KMS-11 (cell line): ENCODE measurements at regions not wholly inside any gene's neighbourhood (a gene's known extent, or its start where the extent isn't known, plus 50 kb on each side); places are given as distances from the start of the nearest gene placed in this dataset.

Experiments used
- H2AFZ ChIP-seq: fragments of 200-600 bp; sonication (generic); 2 replicates; pipeline ENCODE4 v1.6.1; 2016; ENCODE audit warnings: antibody characterized with exemption, mixed run types, low read depth
- H3K27ac ChIP-seq: fragments of 200-600 bp; sonication (generic); 2 replicates; pipeline ENCODE4 v1.6.1; 2016; ENCODE audit warnings: mild to moderate bottlenecking, mixed run types
- H3K27me3 ChIP-seq: fragments of 200-600 bp; sonication (generic); 2 replicates; pipeline ENCODE4 v1.6.1; 2017; ENCODE audit warnings: mild to moderate bottlenecking, low read depth, mixed run types, moderate library complexity; ENCODE audit not compliant: insufficient read depth
- H3K36me3 ChIP-seq: fragments of 200-600 bp; sonication (generic); 2 replicates; pipeline ENCODE4 v1.6.1; 2017; ENCODE audit warnings: mild to moderate bottlenecking, mixed run types; ENCODE audit not compliant: insufficient read depth
- H3K4me1 ChIP-seq: fragments of 200-600 bp; sonication (generic); 2 replicates; pipeline ENCODE4 v1.6.1; 2016; ENCODE audit warnings: mild to moderate bottlenecking, low read depth, mixed run types; ENCODE audit not compliant: poor library complexity, severe bottlenecking
- H3K4me2 ChIP-seq: fragments of 200-600 bp; sonication (generic); 2 replicates; pipeline ENCODE4 v1.7.0; 2016; ENCODE audit warnings: mild to moderate bottlenecking, mixed run types
- H3K4me3 ChIP-seq: fragments of 200-600 bp; sonication (generic); IDR thresholded peaks from 2 replicates; pipeline ENCODE4 v1.6.1; 2017; ENCODE audit warnings: low read depth, low read length, mixed read lengths; ENCODE audit not compliant: insufficient read depth
- H3K79me2 ChIP-seq: fragments of 200-600 bp; sonication (generic); 2 replicates; pipeline ENCODE4 v1.6.1; 2016; ENCODE audit warnings: low read depth, mixed run types; ENCODE audit not compliant: insufficient read depth
- H3K9ac ChIP-seq: fragments of 200-600 bp; sonication (generic); 2 replicates; pipeline ENCODE4 v1.6.1; 2016; ENCODE audit warnings: mild to moderate bottlenecking, mixed run types
- H4K20me1 ChIP-seq: fragments of 200-600 bp; sonication (generic); 2 replicates; pipeline ENCODE4 v1.6.1; 2016; ENCODE audit warnings: mild to moderate bottlenecking, mixed run types; ENCODE audit not compliant: insufficient read depth
- CTCF ChIP-seq: fragments of 200-600 bp; sonication (generic); conservative IDR thresholded peaks from 2 replicates; pipeline ENCODE4 v1.6.1; 2017; ENCODE audit warnings: low read depth, mild to moderate bottlenecking, antibody characterized with exemption, low read length, moderate library complexity, mixed read lengths

GRCh38 chr6:101120747-101121146 lies 239.6 kb upstream of the ASCC3 start:
- TF ChIP-seq CTCF: no peak
- no peak overlapping the region for H3K9ac ChIP-seq
- H4K20me1 ChIP-seq: no peaks in the 10 kb centered on the region
- no peaks in the 10 kb centered on the region for H3K27me3 ChIP-seq
- no peaks in the 10 kb centered on the region for H3K79me2 ChIP-seq
- no peaks in the 10 kb centered on the region for H3K36me3 ChIP-seq
- no peak overlapping the region for H2AFZ ChIP-seq
- no peak overlapping the region for H3K27ac ChIP-seq
- H3K4me1 ChIP-seq: no peaks in the 10 kb centered on the region
- no peak overlapping the region for H3K4me3 ChIP-seq
- no peak overlapping the region for H3K4me2 ChIP-seq

- H3K27me3 ChIP-seq: no peaks in the 10 kb centered on the region
- no peaks in the 10 kb centered on the region for H3K79me2 ChIP-seq
- no peak overlapping the region for H3K27ac ChIP-seq
- no peak overlapping the region for H3K4me2 ChIP-seq
- H4K20me1 ChIP-seq: no peaks in the 10 kb centered on the region
- TF ChIP-seq CTCF: no peak
- no peaks in the 10 kb centered on the region for H3K4me1 ChIP-seq
- no peak overlapping the region for H3K9ac ChIP-seq
- no peak overlapping the region for H3K4me3 ChIP-seq
- H3K36me3 ChIP-seq: no peaks in the 10 kb centered on the region
- H2AFZ ChIP-seq: no peak overlapping the region
Observed at GRCh38 chr6:101125380-101125971, 244.3 kb upstream of the ASCC3 start.

GRCh38 chr6:101126501-101126900 lies 245.4 kb upstream of the ASCC3 start:
- Histone ChIP-seq H3K36me3 (no peaks in the 10 kb centered on the region), H4K20me1 (no peaks in the 10 kb centered on the region), H2AFZ (no peak overlapping the region), H3K4me2 (no peak overlapping the region), H3K27ac (no peak overlapping the region), H3K4me1 (no peaks in the 10 kb centered on the region), H3K9ac (no peak overlapping the region), H3K27me3 (no peaks in the 10 kb centered on the region), H3K4me3 (no peak overlapping the region), H3K79me2 (no peaks in the 10 kb centered on the region)
- TF ChIP-seq CTCF: no peak

- H3K4me3 ChIP-seq: no peak overlapping the region
- no peaks in the 10 kb centered on the region for H3K27me3 ChIP-seq
- H3K36me3 ChIP-seq: no peaks in the 10 kb centered on the region
- H3K4me2 ChIP-seq: no peak overlapping the region
- H3K79me2 ChIP-seq: no peaks in the 10 kb centered on the region
- TF ChIP-seq CTCF: no peak
- H2AFZ ChIP-seq: no peak overlapping the region
- no peaks in the 10 kb centered on the region for H3K4me1 ChIP-seq
- no peaks in the 10 kb centered on the region for H4K20me1 ChIP-seq
- H3K9ac ChIP-seq: no peak overlapping the region
- no peak overlapping the region for H3K27ac ChIP-seq
Observed at GRCh38 chr6:101129851-101130250, 248.7 kb upstream of the ASCC3 start.
